SHP77 (cell line): ENCODE measurements at regions not wholly inside any gene's neighbourhood (a gene's known extent, or its start where the extent isn't known, plus 50 kb on each side); places are given as distances from the start of the nearest gene placed in this dataset.

Source experiments
- DNase-seq, 2 experiments: peaks; one replicate each; lab custom pipeline; 2025; lab: John Stamatoyannopoulos, UW

- no peak for DNase-seq
Measured at GRCh38 chr12:77493302-77494168, 337.2 kb upstream of the NAV3 start.

DNA sequence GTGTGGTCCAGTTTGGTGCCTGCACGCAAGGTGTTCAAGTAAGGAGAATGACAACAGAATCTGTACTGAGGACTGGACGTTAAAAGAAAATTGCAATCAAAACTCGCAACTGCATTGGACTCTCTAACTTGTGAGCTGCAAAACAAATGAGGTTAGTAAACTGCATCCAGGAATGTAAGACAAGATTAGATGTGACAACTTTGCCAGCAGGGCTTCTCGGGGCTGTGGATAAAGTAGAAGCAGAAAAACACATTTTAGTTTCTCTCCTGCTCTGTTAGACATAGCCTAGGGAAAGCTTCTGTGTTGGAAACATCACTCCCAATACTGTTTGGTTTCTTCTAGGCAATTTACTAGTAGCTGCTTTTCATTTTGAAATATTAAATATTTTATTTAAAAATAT lies 338.2 kb upstream of the NAV3 start:
- no peak for DNase-seq

- no peak for DNase-seq
Measured at GRCh38 chr12:77489331-77489970, 341.2 kb upstream of the NAV3 start.

- no peak for DNase-seq
Measured at GRCh38 chr12:77488041-77488620, 342.6 kb upstream of the NAV3 start.

GRCh38 chr12:77486872-77487271 lies 343.8 kb upstream of the NAV3 start:
- DNase-seq, result no peak

- no peak for DNase-seq
Measured at GRCh38 chr12:77485961-77486854, 344.5 kb upstream of the NAV3 start.

GRCh38 chr12:77481687-77482086 lies 349.0 kb upstream of the NAV3 start:
- DNase-seq, result no peak

GRCh38 chr12:77477907-77478533 lies 352.7 kb upstream of the NAV3 start:
- no peak for DNase-seq

DNA sequence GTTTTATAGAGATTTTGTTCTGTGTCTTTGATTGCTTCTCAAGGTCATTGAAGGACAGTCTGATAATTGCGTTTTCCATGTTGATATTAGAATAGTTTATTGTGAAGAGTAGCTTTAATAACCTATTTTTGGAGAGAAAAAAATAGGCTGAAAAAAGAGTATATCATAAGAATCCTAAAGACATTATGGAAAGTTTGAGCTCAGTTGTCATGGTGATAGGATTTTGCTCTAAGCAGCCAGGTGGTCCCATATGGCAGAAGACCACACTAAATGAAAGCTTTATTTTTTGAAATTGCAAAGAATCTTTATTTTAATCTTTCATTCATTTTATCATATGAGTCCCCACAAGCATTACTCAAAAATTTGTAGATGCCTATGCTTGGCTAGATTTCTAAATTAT lies 358.9 kb upstream of the NAV3 start:
- DNase-seq, result no peak

DNA sequence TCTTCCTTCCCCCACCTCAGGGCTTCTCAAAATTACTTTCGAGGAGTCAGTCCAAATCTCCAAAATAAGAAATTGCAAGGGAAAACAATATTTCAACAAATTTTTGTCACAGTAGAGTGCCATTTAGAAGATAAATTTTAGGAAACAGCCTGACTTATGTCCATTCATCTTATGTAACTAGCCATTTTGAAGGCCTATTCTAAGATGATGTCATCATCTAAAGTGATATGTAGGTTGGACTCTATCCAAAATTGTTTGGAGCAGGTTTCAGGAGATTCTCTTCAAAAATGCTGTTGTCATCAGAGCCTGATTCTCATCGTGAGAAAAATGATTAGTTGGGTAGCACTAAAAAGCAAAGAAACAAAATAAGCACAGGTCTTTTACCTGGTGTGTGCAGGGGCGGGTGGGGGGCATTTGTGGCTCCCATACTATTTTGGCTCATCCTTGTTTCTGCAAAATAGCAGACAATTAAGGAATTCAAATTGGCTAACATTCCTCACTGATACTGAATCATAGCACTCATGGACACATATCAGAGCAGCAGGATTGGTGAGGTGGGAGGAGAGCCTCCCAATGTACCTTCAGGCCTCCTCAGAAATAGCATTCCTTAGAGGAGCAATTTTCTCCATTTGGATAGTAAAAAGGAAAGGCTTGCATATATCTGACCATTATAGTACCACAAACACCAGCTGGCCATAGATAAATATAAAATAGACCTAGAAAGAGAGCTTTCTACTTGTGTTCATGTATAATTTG lies 360.9 kb upstream of the NAV3 start:
- DNase-seq, result no peak

DNA sequence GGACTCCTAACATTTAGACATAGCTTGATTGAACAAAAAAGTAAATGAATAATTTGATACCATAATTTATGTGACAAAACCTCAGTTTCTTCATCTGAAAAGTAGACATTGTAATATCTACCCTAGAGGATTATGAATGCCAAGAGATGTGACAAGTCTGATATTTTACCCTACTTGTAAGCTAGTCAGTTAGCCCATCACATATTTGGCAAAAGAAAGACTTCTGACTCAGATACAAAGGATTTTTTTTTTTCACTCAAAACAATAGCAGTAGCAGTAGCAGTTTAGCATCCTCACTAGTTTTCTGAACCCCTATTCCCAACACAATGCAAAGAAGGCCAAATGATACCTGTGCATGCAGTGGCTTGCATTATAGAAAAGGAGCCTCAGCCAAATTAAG lies 377.3 kb upstream of the E2F7 start:
- DNase-seq, result no peak

DNA sequence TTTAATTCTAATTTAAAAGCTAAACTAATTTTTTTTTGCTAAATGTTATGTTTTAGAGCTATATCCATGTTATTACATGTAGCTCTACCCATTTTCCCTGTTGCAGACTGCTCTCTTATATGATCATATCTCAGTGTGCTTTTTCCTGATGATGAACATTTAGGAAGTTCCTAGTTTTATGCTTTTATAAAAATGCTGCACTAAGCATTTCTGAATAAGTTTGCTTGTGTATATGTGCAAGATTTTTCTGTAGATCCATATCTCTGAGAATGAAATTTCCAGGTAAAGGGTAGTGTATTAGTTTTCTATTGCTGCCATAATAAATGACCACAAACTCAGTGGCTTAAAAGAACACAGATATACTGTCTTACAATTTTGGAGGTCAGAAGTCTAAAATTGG lies 374.4 kb upstream of the E2F7 start:
- DNase-seq, result no peak

- no peak for DNase-seq
Measured at GRCh38 chr12:77438644-77439043, 373.3 kb upstream of the E2F7 start.

- DNase-seq, result no peak
Measured at GRCh38 chr12:77437206-77437605, 371.8 kb upstream of the E2F7 start.

GRCh38 chr12:77435446-77436091 lies 370.2 kb upstream of the E2F7 start:
- DNase-seq, result no peak

GRCh38 chr12:77433799-77434198 lies 368.4 kb upstream of the E2F7 start:
- DNase-seq, result no peak

DNA sequence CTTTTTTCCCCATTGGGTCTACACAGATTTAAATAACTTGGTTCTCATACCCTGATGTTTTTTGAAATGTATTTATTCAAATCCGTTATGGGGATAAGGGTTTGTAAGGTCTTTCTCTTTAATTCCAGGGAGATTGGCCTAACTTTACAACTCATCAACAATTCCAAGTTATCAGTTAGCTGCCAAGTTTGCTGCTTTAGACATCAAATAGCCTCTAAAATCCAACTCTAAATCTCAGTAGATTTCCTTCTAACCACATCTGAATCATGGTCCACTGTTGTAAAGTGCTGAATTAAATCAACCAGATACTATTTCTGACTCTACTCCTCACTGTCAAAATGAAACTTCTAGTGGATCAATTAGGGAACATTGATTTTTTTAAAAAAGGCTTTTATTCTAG lies 364.1 kb upstream of the E2F7 start:
- no peak for DNase-seq

DNA sequence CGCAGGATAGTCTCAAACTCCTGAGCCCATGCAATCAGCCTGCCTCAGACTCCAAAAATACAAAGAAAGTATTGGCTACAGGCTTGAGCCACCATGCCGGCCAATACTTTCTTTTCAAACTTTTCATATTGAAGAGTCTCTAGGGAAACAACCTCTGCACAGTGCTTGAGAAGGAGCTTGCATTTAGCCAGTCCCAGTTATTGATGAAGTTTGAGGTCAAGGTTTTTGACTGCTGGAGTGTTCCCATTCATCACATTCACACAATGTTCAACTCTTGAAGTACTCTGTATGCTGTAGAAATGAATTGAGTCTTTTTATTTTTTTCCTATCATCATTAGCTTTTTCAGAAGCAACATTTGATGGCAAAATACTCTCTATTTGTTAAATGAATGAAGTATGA lies 355.8 kb upstream of the E2F7 start:
- DNase-seq, result no peak

DNA sequence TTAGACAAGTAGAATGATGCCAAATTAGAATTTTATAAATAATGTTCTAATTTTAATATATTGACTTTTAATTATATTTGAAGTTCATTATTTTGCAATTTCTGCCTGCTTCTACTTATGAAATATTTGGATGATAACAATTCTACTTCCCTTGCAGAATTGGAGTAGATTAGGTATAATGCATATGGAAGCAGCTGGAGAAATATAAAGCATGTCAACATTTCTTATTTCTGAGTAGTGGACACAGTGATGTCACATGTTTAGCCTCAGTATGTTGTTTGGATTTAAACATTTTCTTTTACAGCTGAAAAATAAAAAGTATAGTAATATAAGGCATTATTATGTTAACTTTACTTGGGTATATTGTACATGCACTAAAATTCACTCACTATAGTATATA lies 344.2 kb upstream of the E2F7 start:
- no peak for DNase-seq

- DNase-seq, result no peak
Measured at GRCh38 chr12:77407931-77408330, 342.6 kb upstream of the E2F7 start.
